ENCODE measurements at regions not wholly inside any gene's neighbourhood (a gene's known extent, or its start where the extent isn't known, plus 50 kb on each side); places are given as distances from the start of the nearest gene placed in this dataset.

GRCh38 chr5:19411936-19412335, 576.1 kb downstream of the CDH18 start:
- no peaks in the 10 kb centered on the region for H3K27me3 ChIP-seq
- TF ChIP-seq POLR2A (IDR thresholded peaks at IDR 0.05) (no peak), POLR2AphosphoS5 (IDR thresholded peaks at IDR 0.05) (no peak), CTCF (IDR thresholded peaks at IDR 0.05) (no peak)

More at GRCh38 chr5:19411936-19412335, 576.1 kb downstream of the CDH18 start:
- DNase-seq (ENCODE audit: low spot score in 2 of 2), result no peak
- no peaks in the 10 kb centered on the region for H3K9me3 ChIP-seq
- no peaks in the 10 kb centered on the region for H3K4me1 ChIP-seq
- no peaks in the 10 kb centered on the region for H3K36me3 ChIP-seq
- H3K4me3 ChIP-seq, result no peak overlapping the region
- intact Hi-C loops (cut with DNase I; ENCODE audit: low total_unique reads), result no loop called here
- no peak overlapping the region for H3K27ac ChIP-seq

Data from breast epithelium (tissue), 4 donors.